ENCODE measurements at regions not wholly inside any gene's neighbourhood (a gene's known extent, or its start where the extent isn't known, plus 50 kb on each side); places are given as distances from the start of the nearest gene placed in this dataset.
"Not testable (repeated sequence)": the region's sequence is repeated elsewhere in the genome, so short reads cannot be mapped to it uniquely, and the experiment has no call there.

DNA sequence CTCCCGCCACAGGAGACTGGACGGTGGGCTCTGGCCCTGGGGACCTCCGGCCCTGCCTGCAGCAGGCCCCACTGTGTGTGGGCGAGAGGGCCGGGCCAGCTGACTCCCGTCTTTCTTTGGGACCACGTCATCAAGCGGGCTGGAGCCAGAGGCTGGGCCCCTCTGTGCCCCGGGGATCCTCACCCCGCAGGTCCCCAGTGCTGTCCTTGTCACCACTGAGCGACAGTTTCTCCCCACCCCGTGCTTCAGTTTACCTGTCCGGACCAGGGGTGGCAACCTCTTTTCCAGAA, 181.9 kb upstream of the ZNF469 start:
- Histone ChIP-seq H3K36me3 (no peaks in the 10 kb centered on the region), H3K9me3 (no peaks in the 10 kb centered on the region), H3K27me3 (no peaks in the 10 kb centered on the region), H3K4me3 (ENCODE audit: low read depth in 1 of 2, low read length in 1 of 2) (no peak overlapping the region), H3K4me1 (ENCODE audit: control insufficient read depth in 1 of 2, insufficient read depth in 1 of 2, low read depth in 1 of 2, low read length in 1 of 2) (no peaks in the 10 kb centered on the region), H3K27ac (no peak overlapping the region)
- TF ChIP-seq, protein P1, sequence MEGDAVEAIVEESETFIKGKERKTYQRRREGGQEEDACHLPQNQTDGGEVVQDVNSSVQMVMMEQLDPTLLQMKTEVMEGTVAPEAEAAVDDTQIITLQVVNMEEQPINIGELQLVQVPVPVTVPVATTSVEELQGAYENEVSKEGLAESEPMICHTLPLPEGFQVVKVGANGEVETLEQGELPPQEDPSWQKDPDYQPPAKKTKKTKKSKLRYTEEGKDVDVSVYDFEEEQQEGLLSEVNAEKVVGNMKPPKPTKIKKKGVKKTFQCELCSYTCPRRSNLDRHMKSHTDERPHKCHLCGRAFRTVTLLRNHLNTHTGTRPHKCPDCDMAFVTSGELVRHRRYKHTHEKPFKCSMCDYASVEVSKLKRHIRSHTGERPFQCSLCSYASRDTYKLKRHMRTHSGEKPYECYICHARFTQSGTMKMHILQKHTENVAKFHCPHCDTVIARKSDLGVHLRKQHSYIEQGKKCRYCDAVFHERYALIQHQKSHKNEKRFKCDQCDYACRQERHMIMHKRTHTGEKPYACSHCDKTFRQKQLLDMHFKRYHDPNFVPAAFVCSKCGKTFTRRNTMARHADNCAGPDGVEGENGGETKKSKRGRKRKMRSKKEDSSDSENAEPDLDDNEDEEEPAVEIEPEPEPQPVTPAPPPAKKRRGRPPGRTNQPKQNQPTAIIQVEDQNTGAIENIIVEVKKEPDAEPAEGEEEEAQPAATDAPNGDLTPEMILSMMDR (IDR thresholded peaks at IDR 0.05): no peak

DNA sequence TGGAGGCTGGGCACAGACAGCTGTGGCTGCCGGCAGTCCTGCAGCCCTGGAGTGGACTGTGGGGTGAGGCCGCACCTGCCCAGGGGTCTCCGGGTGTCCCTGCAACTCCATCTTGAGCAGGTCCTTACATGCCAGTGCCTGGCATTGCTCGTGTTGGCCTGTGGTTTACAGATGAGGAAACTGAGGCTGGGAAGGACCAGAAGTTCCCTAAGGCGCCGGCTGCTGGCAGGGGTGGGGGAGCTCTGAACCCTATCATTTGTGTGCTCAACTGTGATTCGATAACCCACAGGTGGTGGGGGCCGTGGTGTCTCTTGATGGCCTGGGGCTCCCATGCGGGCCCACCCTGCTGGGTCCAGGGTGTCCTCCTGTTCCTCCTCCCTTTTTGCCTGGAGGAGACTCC, 181.1 kb upstream of the ZNF469 start:
- not testable (repeated sequence) for H3K4me3 ChIP-seq (ENCODE audit: low read depth in 1 of 2, low read length in 1 of 2); H3K4me1 ChIP-seq (ENCODE audit: control insufficient read depth in 1 of 2, insufficient read depth in 1 of 2, low read depth in 1 of 2, low read length in 1 of 2); H3K36me3 ChIP-seq

DNA sequence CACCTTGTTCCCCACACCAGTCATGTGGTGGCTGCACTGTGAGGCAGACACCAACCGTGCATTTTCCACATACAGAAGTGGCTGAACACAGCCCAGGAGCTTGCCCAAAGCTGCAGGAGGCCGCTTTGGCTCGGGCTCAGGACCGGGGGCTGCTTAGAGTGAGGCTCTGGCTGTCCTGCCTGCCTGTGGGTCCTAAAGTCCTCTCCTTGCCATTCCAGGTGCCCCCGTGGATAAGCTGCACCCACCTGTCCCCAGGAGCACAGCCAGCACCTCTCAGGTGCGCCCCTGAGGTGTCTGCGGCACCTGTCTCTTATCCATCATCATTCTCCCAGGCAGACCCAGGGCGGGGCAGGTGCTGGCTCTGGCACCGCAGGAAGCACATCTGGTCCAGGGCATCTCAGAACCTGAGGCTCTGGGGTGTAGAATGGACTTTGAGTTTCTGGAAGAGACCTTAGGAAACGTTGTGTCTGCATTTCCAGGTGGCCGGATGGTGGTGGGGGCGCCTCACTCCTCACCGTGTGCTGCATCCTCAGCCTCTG, 180.5 kb upstream of the ZNF469 start:
- H3K36me3 ChIP-seq: no peaks in the 10 kb centered on the region
- H3K9me3 ChIP-seq: no peaks in the 10 kb centered on the region
- H3K4me1 ChIP-seq (ENCODE audit: control insufficient read depth in 1 of 2, insufficient read depth in 1 of 2, low read depth in 1 of 2, low read length in 1 of 2): no peaks in the 10 kb centered on the region
- TF ChIP-seq, protein P1 (IDR thresholded peaks at IDR 0.05): no peak
- no peaks in the 10 kb centered on the region for H3K27me3 ChIP-seq
- H3K4me3 ChIP-seq (ENCODE audit: low read depth in 1 of 2, low read length in 1 of 2): no peak overlapping the region
- H3K27ac ChIP-seq: no peak overlapping the region

More for the DNA sequence above, 181.1 kb upstream of the ZNF469 start:
- H3K27me3 ChIP-seq, H3K27ac ChIP-seq, H3K9me3 ChIP-seq: not testable (repeated sequence)

DNA sequence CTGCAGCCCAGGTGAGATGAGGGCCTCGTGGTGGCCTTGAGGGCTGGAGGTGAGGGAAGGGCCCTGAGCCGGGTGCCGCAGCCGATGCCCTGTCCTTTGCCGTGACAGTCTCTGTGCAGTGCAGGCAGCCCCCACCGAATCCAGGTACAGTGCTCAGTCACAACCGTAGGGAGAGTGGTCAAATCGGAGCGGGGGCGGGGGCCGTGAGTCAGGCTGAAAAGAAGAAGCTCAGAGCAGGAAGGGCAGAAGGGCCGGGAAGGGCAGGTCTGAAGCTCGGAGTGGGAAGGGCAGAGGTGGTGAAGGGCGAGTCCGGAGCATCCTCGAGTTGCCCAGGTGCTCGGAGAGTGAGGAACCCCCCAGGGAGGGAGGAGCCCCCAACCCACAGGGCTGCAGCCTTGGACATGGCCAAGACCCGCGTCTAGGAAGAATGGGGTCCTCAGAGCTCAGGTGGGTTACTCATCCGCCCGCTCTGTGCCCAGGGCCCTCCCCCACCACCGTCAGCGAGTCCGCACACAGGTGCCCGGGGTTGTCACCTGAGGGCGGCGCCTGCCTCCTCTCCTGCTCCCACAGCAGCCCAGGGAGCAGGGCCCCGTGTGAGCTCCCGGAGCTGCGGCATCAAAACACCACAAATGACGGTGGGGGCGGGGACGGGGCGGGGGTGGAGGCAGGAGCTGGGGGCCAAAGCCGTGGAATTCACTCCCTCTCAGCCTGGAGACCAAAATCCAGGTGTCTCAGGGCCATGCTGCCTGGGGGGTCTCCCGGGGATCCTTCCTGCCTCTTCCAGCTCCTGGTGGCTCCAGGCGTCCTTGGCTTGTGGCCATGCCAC, 179.7 kb upstream of the ZNF469 start:
- H3K4me3 ChIP-seq (ENCODE audit: low read depth in 1 of 2, low read length in 1 of 2); H3K27me3 ChIP-seq; H3K9me3 ChIP-seq; H3K36me3 ChIP-seq; H3K4me1 ChIP-seq (ENCODE audit: control insufficient read depth in 1 of 2, insufficient read depth in 1 of 2, low read depth in 1 of 2, low read length in 1 of 2); H3K27ac ChIP-seq: not testable (repeated sequence)

DNA sequence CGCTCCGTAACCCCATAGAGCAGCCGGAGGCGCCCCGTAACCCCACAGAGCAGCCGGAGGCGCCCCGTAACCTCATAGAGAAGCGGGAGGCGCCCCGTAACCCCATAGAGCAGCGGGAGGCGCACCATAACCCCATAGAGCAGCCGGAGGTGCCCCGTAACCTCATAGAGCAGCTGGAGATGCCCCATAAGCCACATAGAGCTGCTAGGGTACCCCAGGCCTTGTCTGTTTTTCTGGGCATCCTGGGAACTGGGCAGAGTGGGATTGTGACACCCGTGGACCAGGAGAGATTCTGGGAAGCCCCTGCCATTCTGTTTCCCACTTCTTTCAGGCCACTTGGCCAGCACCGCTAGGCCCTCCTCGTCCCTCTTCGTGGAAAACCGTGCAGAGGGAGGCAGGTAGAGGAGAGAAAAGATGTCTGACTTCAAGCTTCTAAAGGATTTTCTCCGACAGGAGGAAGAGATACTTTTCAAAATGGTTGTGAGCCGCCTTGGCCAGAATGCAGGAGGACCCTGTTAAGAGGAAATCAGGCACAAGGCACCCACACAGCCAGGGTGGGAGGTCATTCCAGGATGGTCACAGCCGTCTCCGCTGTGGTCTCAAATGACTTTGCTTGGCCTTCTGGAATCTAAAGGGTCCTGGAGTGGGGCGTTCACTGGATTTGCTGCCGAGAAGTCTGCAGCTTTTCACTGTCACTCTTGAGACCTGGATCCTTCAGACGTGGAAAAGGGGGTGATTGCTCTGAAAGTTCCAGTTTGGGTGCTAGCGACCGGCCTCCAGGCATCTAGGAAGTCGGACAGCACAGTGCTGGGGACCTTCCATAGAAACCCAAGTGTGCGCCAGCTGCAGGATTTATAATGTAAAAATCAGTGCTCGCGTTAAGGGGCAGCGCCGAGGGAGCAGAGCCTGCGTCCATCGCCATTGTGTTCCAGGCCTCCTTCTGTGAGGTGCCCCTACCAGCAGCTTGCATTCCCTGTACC, 178.3 kb upstream of the ZNF469 start:
- H3K4me3 ChIP-seq (ENCODE audit: low read depth in 1 of 2, low read length in 1 of 2); H3K36me3 ChIP-seq; H3K27ac ChIP-seq; H3K4me1 ChIP-seq (ENCODE audit: control insufficient read depth in 1 of 2, insufficient read depth in 1 of 2, low read depth in 1 of 2, low read length in 1 of 2); H3K9me3 ChIP-seq; H3K27me3 ChIP-seq: not testable (repeated sequence)

DNA sequence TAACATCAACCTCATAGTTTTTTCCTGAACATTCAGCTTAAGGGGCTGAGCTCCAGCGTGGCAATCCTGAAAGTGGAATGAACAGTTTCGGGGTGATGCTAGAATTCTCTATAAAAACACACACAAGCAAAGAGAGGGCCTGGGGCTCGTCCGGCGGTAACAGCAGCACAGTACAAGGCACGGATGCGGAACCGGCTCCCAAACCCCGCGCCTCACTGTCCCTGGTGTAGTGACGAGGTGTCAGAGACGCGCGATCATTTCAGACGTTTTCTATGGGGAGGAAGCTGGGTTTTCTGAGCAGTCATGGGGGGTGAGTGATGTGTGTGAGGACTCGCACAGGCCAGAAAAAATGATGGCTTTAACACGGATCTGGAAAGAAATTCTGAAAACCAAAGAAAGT, 177.3 kb upstream of the ZNF469 start:
- H3K9me3 ChIP-seq; H3K36me3 ChIP-seq; H3K4me3 ChIP-seq (ENCODE audit: low read depth in 1 of 2, low read length in 1 of 2); H3K27me3 ChIP-seq; H3K4me1 ChIP-seq (ENCODE audit: control insufficient read depth in 1 of 2, insufficient read depth in 1 of 2, low read depth in 1 of 2, low read length in 1 of 2); H3K27ac ChIP-seq: not testable (repeated sequence)

DNA sequence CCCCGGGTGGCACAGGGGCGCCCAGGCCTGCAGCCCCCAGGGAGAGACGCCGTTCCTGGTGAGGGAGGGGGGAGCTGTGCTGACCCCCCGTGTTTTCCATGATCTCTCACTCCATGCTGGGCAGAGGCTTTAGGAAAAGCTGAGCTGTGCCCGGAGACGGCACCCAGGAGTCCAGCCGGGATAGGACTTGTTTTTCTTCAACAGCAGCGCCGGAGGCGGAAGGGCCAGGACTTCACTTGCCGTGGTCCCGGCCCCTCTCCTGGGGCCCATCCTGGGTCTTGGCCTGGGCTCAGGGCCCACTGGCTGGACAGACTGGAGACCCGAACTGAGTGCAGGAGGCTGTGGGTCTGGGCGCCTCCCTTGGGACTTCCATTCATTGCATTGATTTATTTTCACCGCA, 176.8 kb upstream of the ZNF469 start:
- H3K36me3 ChIP-seq; H3K4me1 ChIP-seq (ENCODE audit: control insufficient read depth in 1 of 2, insufficient read depth in 1 of 2, low read depth in 1 of 2, low read length in 1 of 2); H3K4me3 ChIP-seq (ENCODE audit: low read depth in 1 of 2, low read length in 1 of 2); H3K9me3 ChIP-seq; H3K27me3 ChIP-seq; H3K27ac ChIP-seq: not testable (repeated sequence)

DNA sequence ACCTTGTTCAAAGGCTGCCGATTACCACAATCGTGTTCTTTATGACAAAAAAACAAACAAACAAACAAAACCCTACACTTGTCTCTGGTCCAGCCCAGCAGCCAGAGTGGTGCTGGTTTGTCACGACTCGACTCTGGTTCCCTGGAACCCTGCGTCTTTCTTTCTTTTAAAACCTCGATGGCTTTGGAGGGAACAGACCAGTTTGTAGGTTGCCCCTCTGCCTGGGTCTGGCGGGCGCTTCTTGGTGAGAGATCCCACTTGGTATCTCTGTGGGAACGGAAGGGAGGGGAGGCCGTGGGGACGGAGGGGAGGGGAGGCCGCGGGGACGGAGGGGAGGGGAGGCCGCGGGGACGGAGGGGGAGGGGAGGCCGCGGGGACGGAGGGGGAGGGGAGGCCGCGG, 176.2 kb upstream of the ZNF469 start:
- H3K4me3 ChIP-seq (ENCODE audit: low read depth in 1 of 2, low read length in 1 of 2); H3K9me3 ChIP-seq; H3K4me1 ChIP-seq (ENCODE audit: control insufficient read depth in 1 of 2, insufficient read depth in 1 of 2, low read depth in 1 of 2, low read length in 1 of 2): not testable (repeated sequence)

More for the DNA sequence above, 176.2 kb upstream of the ZNF469 start:
- not testable (repeated sequence) for H3K27ac ChIP-seq, H3K36me3 ChIP-seq, H3K27me3 ChIP-seq

Measured in neutrophil (primary cell).